ENCODE measurements at regions not wholly inside any gene's neighbourhood (a gene's known extent, or its start where the extent isn't known, plus 50 kb on each side); places are given as distances from the start of the nearest gene placed in this dataset.

- DNase-seq = no peak
These were observed 152.0 kb upstream of the REG3G start for GRCh38 chr2:78873526-78873925.

- no peak for DNase-seq
These were observed 149.2 kb upstream of the REG3G start for GRCh38 chr2:78876316-78876688.

- DNase-seq = no peak
These were observed 138.1 kb upstream of the REG3G start for GRCh38 chr2:78887446-78887845.

GRCh38 chr2:78890935-78891334 lies 134.6 kb upstream of the REG3G start:
- DNase-seq = no peak

GRCh38 chr2:78892295-78892694 lies 133.2 kb upstream of the REG3G start:
- no peak for DNase-seq

- DNase-seq = no peak
These were observed 130.5 kb upstream of the REG3G start for GRCh38 chr2:78895022-78895421.

GRCh38 chr2:78896536-78896935 lies 129.0 kb upstream of the REG3G start:
- no peak for DNase-seq

- DNase-seq = no peak
These were observed 118.4 kb upstream of the REG3G start for GRCh38 chr2:78907089-78907488.

- DNase-seq = no peak
These were observed 116.5 kb upstream of the REG3G start for GRCh38 chr2:78908973-78909372.

GRCh38 chr2:78910376-78910775 lies 115.1 kb upstream of the REG3G start:
- no peak for DNase-seq

GRCh38 chr2:78913257-78913656 lies 112.2 kb upstream of the REG3G start:
- DNase-seq = no peak

GRCh38 chr2:78925258-78925657 lies 100.2 kb upstream of the REG3G start:
- DNase-seq = no peak

- DNase-seq = no peak
These were observed 97.0 kb upstream of the REG3G start for GRCh38 chr2:78928502-78928901.

GRCh38 chr2:78940998-78941397 lies 84.5 kb upstream of the REG3G start:
- DNase-seq = no peak

- DNase-seq = no peak
These were observed 83.8 kb upstream of the REG3G start for GRCh38 chr2:78941751-78942150.

- peak; percentile 68 for DNase-seq
These were observed 61.6 kb upstream of the REG3G start for GRCh38 chr2:78963881-78964280.

- no peak for DNase-seq
These were observed 58.2 kb upstream of the REG3G start for GRCh38 chr2:78967294-78967693.

GRCh38 chr2:78973630-78974029 lies 51.9 kb upstream of the REG3G start:
- no peak for DNase-seq
